SU-DHL-6 (cell line): ENCODE measurements at regions not wholly inside any gene's neighbourhood (a gene's known extent, or its start where the extent isn't known, plus 50 kb on each side); places are given as distances from the start of the nearest gene placed in this dataset.

Experiments
- CTCF ChIP-seq: fragments of 200-600 bp; sonication (generic); IDR thresholded peaks from one replicate; pipeline ENCODE4 v1.5.1; 2017; ENCODE audit warnings: antibody characterized with exemption, mild to moderate bottlenecking, low read length, moderate library complexity; ENCODE audit not compliant: insufficient read depth, poor library complexity, severe bottlenecking
- EZH2phosphoT487 ChIP-seq: fragments of 200-600 bp; sonication (generic), shearing (Covaris generic); conservative IDR thresholded peaks from 2 replicates; pipeline ENCODE4 v1.6.1; 2018; ENCODE audit warnings: mild to moderate bottlenecking, antibody characterized with exemption, low read length, moderate library complexity, mixed read lengths

DNA sequence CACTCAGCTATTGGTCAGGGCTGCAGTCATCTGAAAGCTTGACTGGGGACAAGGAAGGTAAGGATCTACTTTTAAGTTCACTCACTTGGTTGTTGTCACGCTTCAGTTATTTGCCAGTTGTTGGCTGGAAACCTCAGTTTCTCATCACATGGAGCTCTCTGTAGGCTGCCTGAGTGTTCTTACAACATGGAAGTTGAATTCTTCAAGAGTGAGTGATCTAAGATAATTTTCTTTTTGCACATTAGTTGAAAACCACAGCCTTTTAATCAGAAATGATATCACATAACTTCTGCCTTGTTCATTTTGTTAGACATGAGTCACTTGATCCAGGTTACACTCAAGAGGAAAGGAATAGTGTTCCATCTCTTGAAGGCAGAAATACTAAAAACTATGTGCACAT, 552.7 kb downstream of the RAPGEF2 start:
- no peak for TF ChIP-seq CTCF
- TF ChIP-seq EZH2phosphoT487 = no peak
